Thyroid gland (tissue), 4 donors: ENCODE measurements at regions not wholly inside any gene's neighbourhood (a gene's known extent, or its start where the extent isn't known, plus 50 kb on each side); places are given as distances from the start of the nearest gene placed in this dataset.

ENCODE experiments used
- DNase-seq, 2 donors: peaks; one replicate each; pipeline ENCODE4 v3.0.0-alpha.2; 2019
- H3K27ac ChIP-seq, 3 donors: fragments of 200-600 bp; sonication (generic); 1 replicate in 2 of 3; 2 replicates in 1 of 3; pipeline ENCODE4 v1.5.1; 2016 to 2019; ENCODE audit warnings: mild to moderate bottlenecking in 1 of 3, moderate library complexity in 1 of 3
- H3K27me3 ChIP-seq: fragments of 200-600 bp; sonication (generic); one replicate; pipeline ENCODE4 v1.5.1; 2019
- H3K36me3 ChIP-seq, 2 donors: fragments of 200-600 bp; sonication (generic); one replicate each; pipeline ENCODE4 v1.5.1; 2016 to 2019
- H3K4me1 ChIP-seq, 2 donors: fragments of 200-600 bp; sonication (generic); one replicate each; pipeline ENCODE4 v1.5.1; 2017 to 2019
- H3K4me3 ChIP-seq, 3 donors: fragments of 200-600 bp; sonication (generic); replicated peaks in 1 of 3; 1 replicate in 2 of 3; 2 replicates in 1 of 3; pipeline ENCODE4 v1.5.1; 2016; ENCODE audit warnings: mild to moderate bottlenecking in 1 of 3
- H3K9me3 ChIP-seq: fragments of 200-600 bp; sonication (generic); one replicate; pipeline ENCODE4 v1.5.1; 2017
- CTCF ChIP-seq, 6 experiments: fragments of 200-600 bp in 3 of 6; fragments of 450-650 bp in 3 of 6; sonication (generic) in 3 of 6; IDR thresholded peaks; one replicate each; pipeline ENCODE4 v1.5.1; 2016 to 2019; ENCODE audit warnings: antibody characterized with exemption in 6 of 6, mild to moderate bottlenecking in 2 of 6, inconsistent platforms in 1 of 6, moderate library complexity in 1 of 6
- POLR2A ChIP-seq, 2 donors: fragments of 450-650 bp; IDR thresholded peaks; one replicate each; pipeline ENCODE4 v1.6.1; 2017; ENCODE audit warnings: antibody characterized with exemption in 2 of 2, mild to moderate bottlenecking in 2 of 2, moderate library complexity in 1 of 2
- WGBS, 2 donors: methylation state at CpG; one replicate each; pipeline ENCODE4 v1.1.5; 2017; 5-methylcytosine and 5-hydroxymethylcytosine counted together
- intact Hi-C: fragments of 100-400 bp; cut with DNase I; formaldehyde crosslinking; loops from one replicate; pipeline ENCODE4 v1.15.1; 2023

- no peaks in the 10 kb centered on the region for H3K27me3 ChIP-seq
- no peak for TF ChIP-seq CTCF (IDR thresholded peaks at IDR 0.05)
- TF ChIP-seq POLR2A (IDR thresholded peaks at IDR 0.05): no peak
- H3K9me3 ChIP-seq: no peaks in the 10 kb centered on the region
- no peak overlapping the region for H3K4me3 ChIP-seq
- no peaks in the 10 kb centered on the region for H3K4me1 ChIP-seq
- WGBS, 2 donors: 71 to 77% methylated on average over 10 of the region's 10 CpGs
- H3K36me3 ChIP-seq: no peaks in the 10 kb centered on the region
- H3K27ac ChIP-seq: no peak overlapping the region
- DNase-seq: no peak
- intact Hi-C loops: no loop called here
These were observed 614.5 kb upstream of the LCORL start for GRCh38 chr4:18636001-18636585.

- Histone ChIP-seq H3K27ac (no peak overlapping the region), H3K36me3 (no peaks in the 10 kb centered on the region), H3K27me3 (no peaks in the 10 kb centered on the region), H3K4me3 (no peak overlapping the region), H3K9me3 (no peaks in the 10 kb centered on the region), H3K4me1 (no peaks in the 10 kb centered on the region)
- TF ChIP-seq CTCF (IDR thresholded peaks at IDR 0.05) (no peak), POLR2A (IDR thresholded peaks at IDR 0.05) (no peak)
- DNase-seq: no peak
- WGBS, 2 donors: 50 to 54% methylated on average over 3 of the region's 3 CpGs
- intact Hi-C loops: no loop called here
These were observed 614.0 kb upstream of the LCORL start for GRCh38 chr4:18635531-18635930.

GRCh38 chr4:18631586-18631985, 610.0 kb upstream of the LCORL start:
- H3K36me3 ChIP-seq: no peaks in the 10 kb centered on the region
- no peaks in the 10 kb centered on the region for H3K27me3 ChIP-seq
- no peaks in the 10 kb centered on the region for H3K4me1 ChIP-seq
- DNase-seq: no peak
- no peaks in the 10 kb centered on the region for H3K9me3 ChIP-seq
- no peak for TF ChIP-seq CTCF (IDR thresholded peaks at IDR 0.05)
- no peak for TF ChIP-seq POLR2A (IDR thresholded peaks at IDR 0.05)
- intact Hi-C loops: no loop called here
- no peak overlapping the region for H3K27ac ChIP-seq
- H3K4me3 ChIP-seq: no peak overlapping the region

- TF ChIP-seq CTCF (IDR thresholded peaks at IDR 0.05) (no peak), POLR2A (IDR thresholded peaks at IDR 0.05) (no peak)
These were observed 608.9 kb upstream of the LCORL start for GRCh38 chr4:18630218-18631110.

GRCh38 chr4:18627447-18628005, 606.0 kb upstream of the LCORL start:
- TF ChIP-seq POLR2A (IDR thresholded peaks at IDR 0.05) (no peak), CTCF (IDR thresholded peaks at IDR 0.05) (no peak)
- intact Hi-C loops: no loop called here
- H3K9me3 ChIP-seq: no peaks in the 10 kb centered on the region

More at GRCh38 chr4:18630218-18631110, 608.9 kb upstream of the LCORL start:
- Histone ChIP-seq H3K9me3 (no peaks in the 10 kb centered on the region), H3K27ac (no peak overlapping the region), H3K36me3 (no peaks in the 10 kb centered on the region), H3K4me3 (no peak overlapping the region), H3K27me3 (no peaks in the 10 kb centered on the region), H3K4me1 (no peaks in the 10 kb centered on the region)
- no peak for DNase-seq
- WGBS, 2 donors: 66 to 89% methylated on average over 6 to 11 of the region's 29 CpGs
- intact Hi-C loops: no loop called here

More at GRCh38 chr4:18627447-18628005, 606.0 kb upstream of the LCORL start:
- 81 to 84% methylated on average over 2 of the region's 2 CpGs for WGBS, 2 donors
- no peak for DNase-seq
- Histone ChIP-seq H3K27me3 (no peaks in the 10 kb centered on the region), H3K4me1 (no peaks in the 10 kb centered on the region), H3K4me3 (no peak overlapping the region), H3K36me3 (no peaks in the 10 kb centered on the region), H3K27ac (no peak overlapping the region)
